WTC11 (cell line): ENCODE measurements at regions not wholly inside any gene's neighbourhood (a gene's known extent, or its start where the extent isn't known, plus 50 kb on each side); places are given as distances from the start of the nearest gene placed in this dataset.

Experiments
- ATF1 ChIP-seq: sonication (generic); formaldehyde crosslinking; IDR thresholded peaks from 2 replicates; pipeline ENCODE4 v1.8.1; 2023; ENCODE audit warnings: mild to moderate bottlenecking, moderate library complexity, missing genetic modification reagents
- CREB1 ChIP-seq: sonication (generic); formaldehyde crosslinking; IDR thresholded peaks from 2 replicates; pipeline ENCODE4 v1.8.0; 2023; ENCODE audit warnings: mild to moderate bottlenecking, missing genetic modification reagents
- CREM ChIP-seq: sonication (generic); formaldehyde crosslinking; IDR thresholded peaks from 2 replicates; pipeline ENCODE4 v1.8.1; 2022; ENCODE audit warnings: mild to moderate bottlenecking, missing genetic modification reagents, moderate library complexity
- FOXJ3 ChIP-seq: sonication (generic); formaldehyde crosslinking; IDR thresholded peaks from 2 replicates; pipeline ENCODE4 v1.9.0; 2021; ENCODE audit warnings: missing genetic modification reagents, mild to moderate bottlenecking, borderline replicate concordance
- JUN ChIP-seq: sonication (generic); formaldehyde crosslinking; IDR thresholded peaks from 2 replicates; pipeline ENCODE4 v1.8.0; 2023; ENCODE audit warnings: mild to moderate bottlenecking, missing genetic modification reagents
- NFYB ChIP-seq: sonication (generic); formaldehyde crosslinking; conservative IDR thresholded peaks from 2 replicates; pipeline ENCODE4 v1.8.0; 2022; ENCODE audit warnings: low read depth, missing genetic modification reagents
- SP1 ChIP-seq: sonication (generic); formaldehyde crosslinking; conservative IDR thresholded peaks from 2 replicates; pipeline ENCODE4 v1.8.1; 2022; ENCODE audit warnings: missing genetic modification reagents
- TF ChIP-seq, protein P1 (sequence below): fragments of 200-600 bp; IDR thresholded peaks from 2 replicates; pipeline ENCODE4 v1.8.0; 2022; ENCODE audit warnings: antibody characterized with exemption
- TF ChIP-seq, protein P2 (sequence below): sonication (generic); formaldehyde crosslinking; IDR thresholded peaks from 2 replicates; pipeline ENCODE4 v1.8.1; 2022; ENCODE audit warnings: missing genetic modification reagents, borderline replicate concordance
- TF ChIP-seq, protein P3 (sequence below): sonication (generic); formaldehyde crosslinking; IDR thresholded peaks from 2 replicates; pipeline ENCODE4 v1.8.0; 2022; ENCODE audit warnings: mild to moderate bottlenecking, missing genetic modification reagents

DNA sequence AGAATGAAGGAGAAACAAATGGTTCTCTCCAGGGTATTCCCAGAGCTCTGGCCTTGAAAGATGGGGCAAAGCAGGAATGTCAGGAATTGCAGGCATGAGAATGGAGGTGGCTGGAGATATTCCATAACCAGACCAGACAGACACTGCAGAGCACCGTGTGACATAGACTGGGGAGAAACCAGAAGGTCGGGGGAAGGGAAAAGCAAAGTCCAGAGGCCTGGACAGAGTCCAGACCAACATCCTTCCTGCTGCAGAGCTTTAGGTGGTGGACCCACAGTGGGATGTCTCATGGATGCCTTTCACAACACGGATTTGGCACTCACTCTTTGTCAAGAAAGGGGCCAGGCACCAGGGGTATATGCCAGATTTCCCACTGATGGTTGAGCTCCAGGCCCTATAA lies 177.2 kb upstream of the INHBA start:
- TF ChIP-seq, protein P1, sequence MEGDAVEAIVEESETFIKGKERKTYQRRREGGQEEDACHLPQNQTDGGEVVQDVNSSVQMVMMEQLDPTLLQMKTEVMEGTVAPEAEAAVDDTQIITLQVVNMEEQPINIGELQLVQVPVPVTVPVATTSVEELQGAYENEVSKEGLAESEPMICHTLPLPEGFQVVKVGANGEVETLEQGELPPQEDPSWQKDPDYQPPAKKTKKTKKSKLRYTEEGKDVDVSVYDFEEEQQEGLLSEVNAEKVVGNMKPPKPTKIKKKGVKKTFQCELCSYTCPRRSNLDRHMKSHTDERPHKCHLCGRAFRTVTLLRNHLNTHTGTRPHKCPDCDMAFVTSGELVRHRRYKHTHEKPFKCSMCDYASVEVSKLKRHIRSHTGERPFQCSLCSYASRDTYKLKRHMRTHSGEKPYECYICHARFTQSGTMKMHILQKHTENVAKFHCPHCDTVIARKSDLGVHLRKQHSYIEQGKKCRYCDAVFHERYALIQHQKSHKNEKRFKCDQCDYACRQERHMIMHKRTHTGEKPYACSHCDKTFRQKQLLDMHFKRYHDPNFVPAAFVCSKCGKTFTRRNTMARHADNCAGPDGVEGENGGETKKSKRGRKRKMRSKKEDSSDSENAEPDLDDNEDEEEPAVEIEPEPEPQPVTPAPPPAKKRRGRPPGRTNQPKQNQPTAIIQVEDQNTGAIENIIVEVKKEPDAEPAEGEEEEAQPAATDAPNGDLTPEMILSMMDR, result no peak
- TF ChIP-seq ATF1 (no peak), NFYB (no peak), FOXJ3 (no peak), CREM (no peak), CREB1 (CRISPR knock-in tag) (no peak), JUN (CRISPR knock-in tag) (no peak), SP1 (CRISPR knock-in tag) (no peak)
- TF ChIP-seq, protein P2, sequence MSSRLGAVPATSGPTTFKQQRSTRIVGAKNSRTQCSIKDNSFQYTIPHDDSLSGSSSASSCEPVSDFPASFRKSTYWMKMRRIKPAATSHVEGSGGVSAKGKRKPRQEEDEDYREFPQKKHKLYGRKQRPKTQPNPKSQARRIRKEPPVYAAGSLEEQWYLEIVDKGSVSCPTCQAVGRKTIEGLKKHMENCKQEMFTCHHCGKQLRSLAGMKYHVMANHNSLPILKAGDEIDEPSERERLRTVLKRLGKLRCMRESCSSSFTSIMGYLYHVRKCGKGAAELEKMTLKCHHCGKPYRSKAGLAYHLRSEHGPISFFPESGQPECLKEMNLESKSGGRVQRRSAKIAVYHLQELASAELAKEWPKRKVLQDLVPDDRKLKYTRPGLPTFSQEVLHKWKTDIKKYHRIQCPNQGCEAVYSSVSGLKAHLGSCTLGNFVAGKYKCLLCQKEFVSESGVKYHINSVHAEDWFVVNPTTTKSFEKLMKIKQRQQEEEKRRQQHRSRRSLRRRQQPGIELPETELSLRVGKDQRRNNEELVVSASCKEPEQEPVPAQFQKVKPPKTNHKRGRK, result no peak
- TF ChIP-seq, protein P3, sequence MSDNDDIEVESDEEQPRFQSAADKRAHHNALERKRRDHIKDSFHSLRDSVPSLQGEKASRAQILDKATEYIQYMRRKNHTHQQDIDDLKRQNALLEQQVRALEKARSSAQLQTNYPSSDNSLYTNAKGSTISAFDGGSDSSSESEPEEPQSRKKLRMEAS (CRISPR knock-in tag), result no peak
